ENCODE measurements at regions not wholly inside any gene's neighbourhood (a gene's known extent, or its start where the extent isn't known, plus 50 kb on each side); places are given as distances from the start of the nearest gene placed in this dataset.

- DNase-seq: no peak
- Histone ChIP-seq H3K9ac (no peak overlapping the region), H3K4me2 (no peak overlapping the region), H3K9me3 (no peaks in the 10 kb centered on the region), H4K20me1 (ENCODE audit: insufficient read depth) (no peaks in the 10 kb centered on the region), H3K79me2 (ENCODE audit: insufficient read depth) (no peaks in the 10 kb centered on the region), H2AFZ (ENCODE audit: low read depth) (no peak overlapping the region), H3K9me2 (no peaks in the 10 kb centered on the region), H3F3A (replicated peaks; ENCODE audit: insufficient read depth) (no peaks in the 10 kb centered on the region), H3K36me3 (replicated peaks in 1 of 2; ENCODE audit: control insufficient read depth in 1 of 2, insufficient read depth in 2 of 2, low read length in 1 of 2) (no peaks in the 10 kb centered on the region), H3K27ac (ENCODE audit: low read depth in 2 of 2, low read length in 1 of 2) (no peak overlapping the region), H3K4me1 (ENCODE audit: control insufficient read depth in 1 of 2, insufficient read depth in 2 of 2, low read depth in 1 of 2, low read length in 1 of 2) (peaks cover 0 to 9% of the 10 kb centered on the region in 2 experiments; a peak in 1 of 4 replicates), H3K27me3 (ENCODE audit: insufficient read depth) (no peaks in the 10 kb centered on the region), H3K4me3 (ENCODE audit: low read depth in 2 of 2, low read length in 1 of 2) (no peak overlapping the region)
- WGBS (ENCODE audit: low lambda C conversion rate): 60% methylated on average over 5 of the region's 5 CpGs
- ChIA-PET POLR2A (no interaction called here), CTCF (no interaction called here)
- TF ChIP-seq NFIC (IDR thresholded peaks at IDR 0.05; ENCODE audit: borderline replicate concordance) (no peak), YY1 (IDR thresholded peaks at IDR 0.05; ENCODE audit: low read depth) (no peak), MEF2A (IDR thresholded peaks at IDR 0.05; ENCODE audit: borderline replicate concordance, low read depth) (no peak), POLR2AphosphoS5 (IDR thresholded peaks at IDR 0.05; ENCODE audit: low read depth, low read length) (no peak), FOXJ3 (CRISPR knock-in tag; IDR thresholded peaks at IDR 0.05) (no peak), TEAD4 (IDR thresholded peaks at IDR 0.05; ENCODE audit: borderline replicate concordance, insufficient read depth) (no peak), MAX (IDR thresholded peaks at IDR 0.05; ENCODE audit: low read depth) (no peak), MXI1 (IDR thresholded peaks at IDR 0.05; ENCODE audit: low read depth, low read length) (no peak), EZH2phosphoT487 (IDR thresholded peaks at IDR 0.05; ENCODE audit: borderline replicate concordance, low read depth) (no peak), JUND (IDR thresholded peaks at IDR 0.05) (no peak), RXRA (IDR thresholded peaks at IDR 0.05; ENCODE audit: borderline replicate concordance, low read depth) (no peak), EP300 (IDR thresholded peaks at IDR 0.05; ENCODE audit: borderline replicate concordance in 1 of 2, low read depth in 1 of 2, low read length in 1 of 2) (no peak), PBX3 (IDR thresholded peaks at IDR 0.05) (no peak)
Observed at GRCh38 chr11:116082256-116082655, 578.0 kb upstream of the CADM1 start.

- H3K9ac ChIP-seq: no peak overlapping the region
- no peaks in the 10 kb centered on the region for H3K79me2 ChIP-seq (ENCODE audit: insufficient read depth)
- ChIA-PET POLR2A (no interaction called here), CTCF (interaction anchor here (0.9 to 3.1 kb wide), 6 partner anchors 8 to 335 kb away, joined by 3 to 13 read pairs (median 4); no protein-coding TSS in a partner anchor)
- H3K4me2 ChIP-seq: no peak overlapping the region
- no peak for DNase-seq
- H4K20me1 ChIP-seq (ENCODE audit: insufficient read depth): no peaks in the 10 kb centered on the region
- no peak overlapping the region for H3K27ac ChIP-seq (ENCODE audit: low read depth in 2 of 2, low read length in 1 of 2)
- TF ChIP-seq TAF1 (IDR thresholded peaks at IDR 0.05; ENCODE audit: borderline replicate concordance, low read depth, low read length) (no peak), GATA2 (CRISPR knock-in tag; IDR thresholded peaks at IDR 0.05) (no peak), CHD2 (IDR thresholded peaks at IDR 0.05; ENCODE audit: low read length, partially characterized antibody) (no peak), POLR2AphosphoS5 (IDR thresholded peaks at IDR 0.05; ENCODE audit: low read depth, low read length) (no peak), RAD21 (IDR thresholded peaks at IDR 0.05; ENCODE audit: low read length) (no peak), ELF1 (IDR thresholded peaks at IDR 0.05) (no peak), NFIC (IDR thresholded peaks at IDR 0.05; ENCODE audit: borderline replicate concordance) (no peak)
- no peak overlapping the region for H3K4me3 ChIP-seq (ENCODE audit: low read depth in 2 of 2, low read length in 1 of 2)
- no peaks in the 10 kb centered on the region for H3K27me3 ChIP-seq (ENCODE audit: insufficient read depth)
- WGBS (ENCODE audit: low lambda C conversion rate): 82% methylated on average over 2 of the region's 2 CpGs
- no peaks in the 10 kb centered on the region for H3F3A ChIP-seq (replicated peaks; ENCODE audit: insufficient read depth)
- H2AFZ ChIP-seq (ENCODE audit: low read depth): no peak overlapping the region
- no peaks in the 10 kb centered on the region for H3K9me2 ChIP-seq
- no peaks in the 10 kb centered on the region for H3K9me3 ChIP-seq
- H3K4me1 ChIP-seq (ENCODE audit: control insufficient read depth in 1 of 2, insufficient read depth in 2 of 2, low read depth in 1 of 2, low read length in 1 of 2): peaks cover 0 to 12% of the 10 kb centered on the region in 2 experiments; a peak in 1 of 4 replicates
- no peaks in the 10 kb centered on the region for H3K36me3 ChIP-seq (replicated peaks in 1 of 2; ENCODE audit: control insufficient read depth in 1 of 2, insufficient read depth in 2 of 2, low read length in 1 of 2)
Observed at GRCh38 chr11:116079580-116079979, 575.4 kb upstream of the CADM1 start.

Measured in SK-N-SH (cell line).